Natural killer cell (primary cell): ENCODE measurements at regions not wholly inside any gene's neighbourhood (a gene's known extent, or its start where the extent isn't known, plus 50 kb on each side); places are given as distances from the start of the nearest gene placed in this dataset.
"Not testable (repeated sequence)": the region's sequence is repeated elsewhere in the genome, so short reads cannot be mapped to it uniquely, and the experiment has no call there.

Experiments used
- ATAC-seq, 3 donors: fragments of 150-1000 bp in 2 of 3; fragments of 200-7000 bp in 1 of 3; cut with Tn5 transposase; 1 replicate in 1 of 3; 2 replicates in 2 of 3; pipeline ENCODE4 v1.10.0; 2021; ENCODE audit warnings: mild to moderate bottlenecking in 2 of 3, moderate library complexity in 2 of 3
- DNase-seq, 2 donors: peaks; one replicate each; pipeline versions ENCODE4 v3.0.0 to v3.0.0-alpha.2; 2013 to 2021; ENCODE audit warnings: mixed read lengths in 1 of 2
- H3K27ac ChIP-seq: one replicate; pipeline ENCODE4 v1.5.1; 2013; ENCODE audit warnings: mild to moderate bottlenecking, low read length
- H3K27me3 ChIP-seq: one replicate; pipeline ENCODE4 v1.6.1; 2013; ENCODE audit warnings: low read length; ENCODE audit not compliant: control insufficient read depth, insufficient read depth
- H3K36me3 ChIP-seq: one replicate; pipeline ENCODE4 v1.6.1; 2013; ENCODE audit warnings: low read length; ENCODE audit not compliant: control insufficient read depth, insufficient read depth
- H3K4me1 ChIP-seq: one replicate; pipeline ENCODE4 v1.6.1; 2013; ENCODE audit warnings: low read length; ENCODE audit not compliant: control insufficient read depth, insufficient read depth
- H3K4me3 ChIP-seq: one replicate; pipeline ENCODE4 v1.5.1; 2013; ENCODE audit warnings: low read length
- H3K9me3 ChIP-seq: one replicate; pipeline ENCODE4 v1.6.1; 2013; ENCODE audit warnings: low read length; ENCODE audit not compliant: control insufficient read depth, insufficient read depth
- H3K27ac Mint-ChIP-seq, 2 donors: one replicate each; pipeline ENCODE4 v1.8.0; 2022; ENCODE audit warnings: mild to moderate bottlenecking in 2 of 2, mixed read lengths in 2 of 2, moderate library complexity in 1 of 2
- H3K27me3 Mint-ChIP-seq, 2 donors: one replicate each; pipeline ENCODE4 v1.8.0; 2022; ENCODE audit warnings: low read depth in 2 of 2, mixed read lengths in 2 of 2
- H3K36me3 Mint-ChIP-seq: one replicate; pipeline ENCODE4 v1.8.0; 2022; ENCODE audit warnings: mixed read lengths
- H3K4me1 Mint-ChIP-seq, 2 donors: one replicate each; pipeline ENCODE4 v1.8.0; 2022; ENCODE audit warnings: mixed read lengths in 2 of 2
- H3K4me3 Mint-ChIP-seq: one replicate; pipeline ENCODE4 v1.8.0; 2022; ENCODE audit warnings: mild to moderate bottlenecking, moderate library complexity, mixed read lengths
- H3K9me3 Mint-ChIP-seq, 2 donors: one replicate each; pipeline ENCODE4 v1.8.0; 2022; ENCODE audit warnings: mixed read lengths in 2 of 2
- WGBS: methylation state at CpG from one replicate; pipeline ENCODE4 v1.1.7; 2013; ENCODE audit warnings: missing lambda C conversion rate; ENCODE audit not compliant: insufficient coverage; 5-methylcytosine and 5-hydroxymethylcytosine counted together
- intact Hi-C: fragments of 100-400 bp; cut with micrococcal nuclease; formaldehyde crosslinking; loops from one replicate; pipeline ENCODE4 v1.14.2; 2022
- TF ChIP-seq, protein P1 (sequence below): fragments of 200-600 bp; IDR thresholded peaks from one replicate; pipeline ENCODE4 v1.8.0; 2022; ENCODE audit warnings: antibody characterized with exemption

DNA sequence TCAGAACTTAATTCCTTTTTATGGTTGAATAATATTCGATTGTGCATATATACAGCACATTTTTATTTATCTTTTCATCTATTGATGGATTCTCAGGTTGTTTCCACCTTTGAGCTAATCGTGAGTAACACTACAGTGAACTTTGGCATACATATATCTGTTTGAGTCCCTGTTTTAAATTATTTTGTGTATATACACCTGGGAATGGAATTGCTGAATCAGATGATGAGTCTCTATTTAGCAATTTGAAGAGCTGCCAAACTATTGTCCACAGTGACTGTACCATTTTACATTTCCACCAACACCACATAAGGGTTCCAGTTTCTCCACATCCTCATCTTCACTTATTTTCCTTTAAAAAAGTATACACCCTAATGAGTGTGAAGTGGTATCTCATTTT, 166.2 kb upstream of the FGF13 start:
- Mint-ChIP-seq H3K4me3 (no peak overlapping the region), H3K9me3 (no peaks in the 10 kb centered on the region), H3K27me3 (peaks cover 0 to under 1% of the 10 kb centered on the region in 2 donors), H3K27ac (no peak overlapping the region), H3K4me1 (no peaks in the 10 kb centered on the region), H3K36me3 (no peaks in the 10 kb centered on the region)
- Histone ChIP-seq H3K4me1 (no peaks in the 10 kb centered on the region), H3K9me3 (no peaks in the 10 kb centered on the region), H3K27ac (no peak overlapping the region), H3K27me3 (no peaks in the 10 kb centered on the region), H3K4me3 (no peak overlapping the region), H3K36me3 (no peaks in the 10 kb centered on the region)
- no peak for ATAC-seq
- TF ChIP-seq, protein P1, sequence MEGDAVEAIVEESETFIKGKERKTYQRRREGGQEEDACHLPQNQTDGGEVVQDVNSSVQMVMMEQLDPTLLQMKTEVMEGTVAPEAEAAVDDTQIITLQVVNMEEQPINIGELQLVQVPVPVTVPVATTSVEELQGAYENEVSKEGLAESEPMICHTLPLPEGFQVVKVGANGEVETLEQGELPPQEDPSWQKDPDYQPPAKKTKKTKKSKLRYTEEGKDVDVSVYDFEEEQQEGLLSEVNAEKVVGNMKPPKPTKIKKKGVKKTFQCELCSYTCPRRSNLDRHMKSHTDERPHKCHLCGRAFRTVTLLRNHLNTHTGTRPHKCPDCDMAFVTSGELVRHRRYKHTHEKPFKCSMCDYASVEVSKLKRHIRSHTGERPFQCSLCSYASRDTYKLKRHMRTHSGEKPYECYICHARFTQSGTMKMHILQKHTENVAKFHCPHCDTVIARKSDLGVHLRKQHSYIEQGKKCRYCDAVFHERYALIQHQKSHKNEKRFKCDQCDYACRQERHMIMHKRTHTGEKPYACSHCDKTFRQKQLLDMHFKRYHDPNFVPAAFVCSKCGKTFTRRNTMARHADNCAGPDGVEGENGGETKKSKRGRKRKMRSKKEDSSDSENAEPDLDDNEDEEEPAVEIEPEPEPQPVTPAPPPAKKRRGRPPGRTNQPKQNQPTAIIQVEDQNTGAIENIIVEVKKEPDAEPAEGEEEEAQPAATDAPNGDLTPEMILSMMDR = no peak
- WGBS = no CpG with 5 or more reads among the region's 2 CpGs
- intact Hi-C loops = no loop called here
- no peak for DNase-seq

DNA sequence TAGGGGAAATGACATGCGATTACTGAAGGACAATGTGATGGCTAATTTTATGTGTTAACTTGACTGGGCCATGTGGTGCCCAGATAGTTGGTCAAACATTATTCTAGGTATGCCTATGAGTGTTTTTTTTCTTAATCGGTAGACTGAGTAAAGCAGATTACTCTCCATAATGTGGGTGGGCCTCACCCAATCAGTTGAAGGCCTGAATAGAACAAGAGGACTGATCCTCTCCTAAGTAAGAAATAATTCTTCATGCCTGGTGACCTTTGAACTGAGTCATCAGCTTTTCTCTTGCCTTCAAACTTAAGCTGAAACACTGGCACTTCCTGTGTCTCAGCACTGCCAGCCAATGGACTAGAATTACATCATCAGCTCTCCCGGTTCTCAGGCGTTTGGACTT, 164.0 kb upstream of the FGF13 start:
- DNase-seq = no peak
- no peaks in the 10 kb centered on the region for H3K9me3 ChIP-seq
- no peaks in the 10 kb centered on the region for H3K27me3 Mint-ChIP-seq
- H3K4me1 Mint-ChIP-seq = no peaks in the 10 kb centered on the region
- no peak overlapping the region for H3K4me3 ChIP-seq
- H3K4me3 Mint-ChIP-seq = no peak overlapping the region
- no peak overlapping the region for H3K27ac ChIP-seq
- H3K9me3 Mint-ChIP-seq = no peaks in the 10 kb centered on the region
- H3K36me3 Mint-ChIP-seq = no peaks in the 10 kb centered on the region
- no peak for ATAC-seq
- TF ChIP-seq, protein P1 = no peak
- H3K4me1 ChIP-seq = no peaks in the 10 kb centered on the region
- H3K27me3 ChIP-seq = no peaks in the 10 kb centered on the region
- intact Hi-C loops = no loop called here
- H3K27ac Mint-ChIP-seq = no peak overlapping the region
- H3K36me3 ChIP-seq = no peaks in the 10 kb centered on the region
- WGBS = 98% methylated on average over 4 of the region's 4 CpGs

DNA sequence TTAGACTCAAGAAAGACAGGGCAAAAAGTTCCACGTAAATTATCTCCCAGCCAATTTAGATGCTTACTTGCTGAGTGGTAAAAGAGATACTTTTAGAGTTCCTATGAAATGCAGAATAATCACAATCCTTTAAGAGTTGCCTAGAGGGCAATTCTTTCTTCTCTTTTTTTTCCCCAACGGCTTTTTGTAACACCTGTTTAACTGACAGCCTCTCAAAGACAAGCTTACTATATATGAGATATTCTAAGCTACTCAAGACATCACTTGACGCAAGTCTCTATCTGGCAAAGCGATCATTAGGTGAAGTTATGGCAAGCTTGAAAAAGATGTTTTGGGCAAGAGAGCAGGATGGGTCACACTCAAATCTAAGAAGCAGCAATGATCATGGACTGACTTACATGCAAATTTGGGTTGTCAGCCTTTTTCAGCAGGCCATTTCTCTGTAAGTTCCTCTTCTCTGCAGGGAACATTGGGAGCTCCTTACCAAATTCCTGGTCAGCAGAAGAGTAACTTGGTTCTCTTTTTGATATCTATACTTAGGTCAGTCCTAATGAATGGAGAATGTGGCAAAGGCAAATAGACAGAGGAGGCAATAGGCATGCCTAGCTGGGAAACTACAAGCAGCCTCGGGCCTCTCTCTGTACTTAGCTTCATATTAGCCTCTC, 162.9 kb upstream of the FGF13 start:
- no peaks in the 10 kb centered on the region for H3K4me1 ChIP-seq
- Mint-ChIP-seq H3K4me1 (no peaks in the 10 kb centered on the region), H3K4me3 (no peak overlapping the region), H3K36me3 (no peaks in the 10 kb centered on the region), H3K27me3 (no peaks in the 10 kb centered on the region), H3K27ac (no peak overlapping the region), H3K9me3 (no peaks in the 10 kb centered on the region)
- no peak overlapping the region for H3K4me3 ChIP-seq
- TF ChIP-seq, protein P1 = no peak
- intact Hi-C loops = no loop called here
- 88% methylated on average over 2 of the region's 5 CpGs for WGBS
- no peak overlapping the region for H3K27ac ChIP-seq
- no peaks in the 10 kb centered on the region for H3K9me3 ChIP-seq
- DNase-seq (no peak), ATAC-seq (no peak)
- no peaks in the 10 kb centered on the region for H3K36me3 ChIP-seq
- H3K27me3 ChIP-seq = no peaks in the 10 kb centered on the region

- H3K27ac ChIP-seq, H3K9me3 Mint-ChIP-seq, H3K4me3 ChIP-seq, ATAC-seq, intact Hi-C loops, H3K4me3 Mint-ChIP-seq, H3K36me3 ChIP-seq, H3K4me1 Mint-ChIP-seq, H3K9me3 ChIP-seq, DNase-seq, H3K27me3 ChIP-seq, H3K36me3 Mint-ChIP-seq, H3K27ac Mint-ChIP-seq, H3K4me1 ChIP-seq, H3K27me3 Mint-ChIP-seq: not testable (repeated sequence)
- 69% methylated on average over 2 of the region's 6 CpGs for whole genome bisulfite sequencing
Observed at GRCh38 chrX:138873640-138874039, 162.1 kb upstream of the FGF13 start.
